ENCODE measurements at regions not wholly inside any gene's neighbourhood (a gene's known extent, or its start where the extent isn't known, plus 50 kb on each side); places are given as distances from the start of the nearest gene placed in this dataset.
A peak's percentile ranks its signal among the peaks of the same experiment; 100 is the strongest.

GRCh38 chr21:41624674-41625310, 116.8 kb upstream of the TMPRSS2 start:
- Histone ChIP-seq H3K9ac (ENCODE audit: low read depth, low read length) (no peak overlapping the region), H3K27me3 (ENCODE audit: control insufficient read depth, insufficient read depth, low read length) (peaks cover 20% of the 10 kb centered on the region), H3K4me2 (ENCODE audit: low read length) (no peak overlapping the region), H3K9me3 (replicated peaks; ENCODE audit: low read length) (no peaks in the 10 kb centered on the region), H3K4me1 (ENCODE audit: control insufficient read depth, insufficient read depth, low read length) (peaks cover 16% of the 10 kb centered on the region), H3K4me3 (ENCODE audit: low read length) (no peak overlapping the region), H3K36me3 (ENCODE audit: insufficient read depth, low read length) (no peaks in the 10 kb centered on the region)

DNA sequence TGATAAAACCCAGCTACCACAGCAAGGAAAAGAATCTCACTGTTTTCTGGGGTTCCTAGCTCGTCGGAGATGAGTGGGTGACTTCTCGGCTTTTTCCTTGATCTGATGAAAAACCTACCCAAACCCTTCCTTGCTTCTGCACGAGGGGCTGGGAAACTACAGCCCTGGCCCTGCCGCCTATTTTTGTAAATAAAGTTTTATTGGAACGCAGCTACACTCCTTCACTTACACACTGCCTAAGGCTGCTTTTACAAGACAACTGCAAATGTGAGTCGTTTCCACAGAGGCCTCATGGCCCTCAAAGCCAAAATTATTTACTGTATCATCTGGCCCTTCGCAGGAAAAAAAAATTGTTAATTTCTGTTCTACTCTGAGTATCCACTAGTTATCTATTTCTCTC, 116.0 kb upstream of the TMPRSS2 start:
- Histone ChIP-seq H3K4me2 (ENCODE audit: low read length) (no peak overlapping the region), H3K27me3 (ENCODE audit: control insufficient read depth, insufficient read depth, low read length) (peaks cover 20% of the 10 kb centered on the region), H3K4me1 (ENCODE audit: control insufficient read depth, insufficient read depth, low read length) (peaks cover 14% of the 10 kb centered on the region), H3K36me3 (ENCODE audit: insufficient read depth, low read length) (no peaks in the 10 kb centered on the region), H3K9ac (ENCODE audit: low read depth, low read length) (no peak overlapping the region), H3K4me3 (ENCODE audit: low read length) (no peak overlapping the region), H3K9me3 (replicated peaks; ENCODE audit: low read length) (no peaks in the 10 kb centered on the region)

DNA sequence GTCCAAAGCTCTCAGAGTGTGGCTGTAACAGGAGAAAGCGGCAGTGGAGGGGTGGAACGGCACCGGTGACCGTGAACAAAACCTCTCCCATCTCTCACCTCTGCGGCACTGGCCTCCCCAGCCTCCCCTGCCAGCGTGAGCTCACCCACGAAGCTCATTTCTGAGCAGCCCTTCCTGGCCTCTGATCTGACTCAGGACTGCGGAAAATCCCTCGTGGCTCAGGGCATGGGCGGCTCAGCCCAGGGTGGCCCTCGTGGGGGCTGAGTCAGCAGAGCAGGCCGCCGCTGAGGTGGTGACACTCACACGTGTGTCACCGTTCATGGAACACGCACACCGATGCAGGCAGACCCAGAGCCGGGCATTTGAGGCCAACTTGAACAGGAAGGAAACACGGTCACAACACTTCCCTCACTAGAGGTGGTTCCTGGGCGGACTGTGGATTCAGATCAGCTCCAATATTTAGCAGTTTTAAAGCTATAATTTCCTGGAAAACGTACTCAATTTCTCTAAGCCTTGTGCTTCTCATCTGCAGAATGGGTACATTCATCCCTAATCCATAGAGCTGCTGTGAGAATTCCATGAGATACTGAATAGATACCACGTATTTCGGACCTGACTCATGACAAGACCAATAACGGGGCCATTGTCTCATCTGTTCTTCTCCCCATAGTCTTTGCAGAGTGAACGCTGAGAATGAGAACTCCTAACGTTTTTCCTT, 115.0 kb upstream of the TMPRSS2 start:
- Histone ChIP-seq H3K9me3 (replicated peaks; ENCODE audit: low read length) (no peaks in the 10 kb centered on the region), H3K27me3 (ENCODE audit: control insufficient read depth, insufficient read depth, low read length) (peaks cover 20% of the 10 kb centered on the region), H3K4me1 (ENCODE audit: control insufficient read depth, insufficient read depth, low read length) (peaks cover 14% of the 10 kb centered on the region), H3K9ac (ENCODE audit: low read depth, low read length) (no peak overlapping the region), H3K36me3 (ENCODE audit: insufficient read depth, low read length) (no peaks in the 10 kb centered on the region), H3K4me2 (ENCODE audit: low read length) (no peak overlapping the region), H3K4me3 (ENCODE audit: low read length) (no peak overlapping the region)

- Histone ChIP-seq H3K9me3 (replicated peaks; ENCODE audit: low read length) (no peaks in the 10 kb centered on the region), H3K36me3 (ENCODE audit: insufficient read depth, low read length) (no peaks in the 10 kb centered on the region), H3K4me1 (ENCODE audit: control insufficient read depth, insufficient read depth, low read length) (peaks cover 14% of the 10 kb centered on the region), H3K4me2 (ENCODE audit: low read length) (no peak overlapping the region), H3K27me3 (ENCODE audit: control insufficient read depth, insufficient read depth, low read length) (peaks cover 20% of the 10 kb centered on the region), H3K4me3 (ENCODE audit: low read length) (no peak overlapping the region), H3K9ac (ENCODE audit: low read depth, low read length) (no peak overlapping the region)
Measured at GRCh38 chr21:41622201-41622600, 114.2 kb upstream of the TMPRSS2 start.

DNA sequence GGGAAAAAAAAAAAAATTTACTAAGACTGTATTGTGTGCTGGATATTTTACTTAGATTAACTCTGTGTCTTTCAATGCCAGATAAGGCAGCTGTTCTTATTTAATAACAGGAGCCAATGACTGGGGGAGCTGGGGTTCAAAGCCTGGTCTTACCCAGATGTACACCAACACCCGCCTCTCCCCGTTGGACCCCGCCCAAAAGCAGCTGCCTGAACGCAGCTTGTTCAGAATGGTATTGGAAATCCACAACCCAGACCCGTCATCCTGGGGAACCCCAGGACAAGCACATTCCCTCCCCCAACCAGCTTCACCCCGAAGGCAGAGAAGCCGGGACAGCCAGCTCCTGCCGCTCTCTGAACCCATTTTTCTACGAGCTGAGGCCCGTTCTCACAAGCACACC, 113.6 kb upstream of the TMPRSS2 start:
- Histone ChIP-seq H3K4me3 (ENCODE audit: low read length) (no peak overlapping the region), H3K4me2 (ENCODE audit: low read length) (no peak overlapping the region), H3K27me3 (ENCODE audit: control insufficient read depth, insufficient read depth, low read length) (peaks cover 20% of the 10 kb centered on the region), H3K9me3 (replicated peaks; ENCODE audit: low read length) (no peaks in the 10 kb centered on the region), H3K36me3 (ENCODE audit: insufficient read depth, low read length) (no peaks in the 10 kb centered on the region), H3K9ac (ENCODE audit: low read depth, low read length) (peak overlapping the region; percentile 36), H3K4me1 (ENCODE audit: control insufficient read depth, insufficient read depth, low read length) (peaks cover 20% of the 10 kb centered on the region)

DNA sequence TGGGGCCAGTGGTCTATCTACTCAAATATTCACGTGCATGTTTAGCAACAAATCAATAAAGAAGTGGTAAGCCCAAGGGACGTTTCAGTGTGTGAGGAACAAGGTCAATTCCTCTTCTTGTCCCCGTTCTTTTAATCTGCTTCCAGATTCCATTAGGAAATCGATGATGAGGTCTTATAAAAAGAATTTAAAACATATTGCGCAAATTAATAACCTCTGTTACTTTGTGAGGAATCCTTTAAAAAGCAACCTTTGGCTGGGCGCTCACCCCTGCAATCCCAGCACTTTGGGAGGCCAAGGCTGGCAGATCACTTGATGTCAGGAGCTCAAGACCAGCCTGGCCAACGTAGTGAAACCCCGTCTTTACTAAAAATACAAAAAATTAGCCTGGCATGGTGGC, 113.0 kb upstream of the TMPRSS2 start:
- H3K9ac ChIP-seq (ENCODE audit: low read depth, low read length), result no peak overlapping the region

GRCh38 chr21:41620541-41620940, 112.6 kb upstream of the TMPRSS2 start:
- H3K27me3 ChIP-seq (ENCODE audit: control insufficient read depth, insufficient read depth, low read length), result peaks cover 18% of the 10 kb centered on the region
- no peak overlapping the region for H3K4me2 ChIP-seq (ENCODE audit: low read length)
- no peaks in the 10 kb centered on the region for H3K9me3 ChIP-seq (replicated peaks; ENCODE audit: low read length)
- H3K36me3 ChIP-seq (ENCODE audit: insufficient read depth, low read length), result no peaks in the 10 kb centered on the region
- H3K9ac ChIP-seq (ENCODE audit: low read depth, low read length), result no peak overlapping the region
- H3K4me3 ChIP-seq (ENCODE audit: low read length), result no peak overlapping the region
- peaks cover 28% of the 10 kb centered on the region for H3K4me1 ChIP-seq (ENCODE audit: control insufficient read depth, insufficient read depth, low read length)

More for the DNA sequence above, 113.0 kb upstream of the TMPRSS2 start:
- Histone ChIP-seq H3K4me3 (ENCODE audit: low read length) (no peak overlapping the region), H3K4me1 (ENCODE audit: control insufficient read depth, insufficient read depth, low read length) (peaks cover 25% of the 10 kb centered on the region), H3K27me3 (ENCODE audit: control insufficient read depth, insufficient read depth, low read length) (peaks cover 20% of the 10 kb centered on the region), H3K4me2 (ENCODE audit: low read length) (no peak overlapping the region), H3K9me3 (replicated peaks; ENCODE audit: low read length) (no peaks in the 10 kb centered on the region), H3K36me3 (ENCODE audit: insufficient read depth, low read length) (no peaks in the 10 kb centered on the region)

DNA sequence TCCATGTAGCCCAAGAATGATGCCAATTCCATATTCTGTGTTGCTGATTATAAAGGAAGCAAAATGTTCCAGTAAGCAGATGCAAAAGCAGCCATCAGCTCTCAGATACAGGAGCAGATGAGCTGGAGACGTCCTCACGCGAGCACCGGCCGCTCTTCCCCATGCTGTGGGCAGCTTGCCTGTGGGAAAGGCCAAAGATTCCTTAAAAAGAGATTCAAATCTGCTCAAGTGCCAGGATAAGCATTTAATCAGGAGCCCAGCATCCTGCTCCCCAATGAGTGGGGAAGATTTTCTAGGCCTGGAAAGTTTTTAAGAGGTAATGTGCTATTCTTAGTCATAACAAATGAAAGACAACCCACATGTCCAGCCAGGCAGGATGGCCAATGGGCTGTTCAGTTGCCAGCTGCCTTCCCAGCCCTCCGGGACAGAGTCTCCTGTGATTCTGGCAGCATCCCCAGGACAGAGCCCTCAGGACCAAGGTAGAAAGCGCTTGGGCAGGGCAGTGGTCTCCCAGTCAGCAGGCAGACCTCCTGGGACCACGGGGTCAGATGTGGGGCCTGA, 108.2 kb upstream of the TMPRSS2 start:
- H3K9me3 ChIP-seq (replicated peaks; ENCODE audit: low read length), result no peaks in the 10 kb centered on the region
- H3K4me1 ChIP-seq (ENCODE audit: control insufficient read depth, insufficient read depth, low read length), result peaks cover 42% of the 10 kb centered on the region
- peak overlapping the region; percentile 63 for H3K4me2 ChIP-seq (ENCODE audit: low read length)
- H3K36me3 ChIP-seq (ENCODE audit: insufficient read depth, low read length), result no peaks in the 10 kb centered on the region
- peaks cover 7% of the 10 kb centered on the region for H3K27me3 ChIP-seq (ENCODE audit: control insufficient read depth, insufficient read depth, low read length)
- H3K4me3 ChIP-seq (ENCODE audit: low read length), result peak overlapping the region; percentile 21
- H3K9ac ChIP-seq (ENCODE audit: low read depth, low read length), result peak overlapping the region; percentile 79

DNA sequence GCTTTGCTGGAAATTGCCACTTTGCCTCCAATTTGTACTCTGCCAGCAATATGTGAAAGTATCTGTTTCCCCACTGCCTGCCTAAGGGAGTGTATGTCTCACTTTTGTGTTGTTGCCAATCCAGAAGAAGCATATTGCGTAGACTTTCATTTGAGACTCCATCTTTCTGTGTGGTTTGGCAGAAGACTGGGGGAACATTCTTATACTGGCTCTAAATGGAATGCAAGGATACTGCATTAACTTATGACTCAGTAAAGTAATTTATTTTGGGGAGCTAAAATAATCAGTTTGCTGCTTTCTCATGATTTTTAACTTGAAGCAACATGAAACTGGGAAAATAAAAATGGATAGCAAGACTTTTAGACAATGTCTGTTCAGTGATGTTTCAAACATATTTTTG, 107.7 kb upstream of the TMPRSS2 start:
- Histone ChIP-seq H3K9me3 (replicated peaks; ENCODE audit: low read length) (no peaks in the 10 kb centered on the region), H3K9ac (ENCODE audit: low read depth, low read length) (peak overlapping the region; percentile 79), H3K4me3 (ENCODE audit: low read length) (peak overlapping the region; percentile 21), H3K4me1 (ENCODE audit: control insufficient read depth, insufficient read depth, low read length) (peaks cover 39% of the 10 kb centered on the region), H3K36me3 (ENCODE audit: insufficient read depth, low read length) (no peaks in the 10 kb centered on the region), H3K4me2 (ENCODE audit: low read length) (peak overlapping the region; percentile 63), H3K27me3 (ENCODE audit: control insufficient read depth, insufficient read depth, low read length) (peaks cover 7% of the 10 kb centered on the region)

GRCh38 chr21:41614511-41614910, 106.6 kb upstream of the TMPRSS2 start:
- Histone ChIP-seq H3K36me3 (ENCODE audit: insufficient read depth, low read length) (no peaks in the 10 kb centered on the region), H3K4me1 (ENCODE audit: control insufficient read depth, insufficient read depth, low read length) (peaks cover 39% of the 10 kb centered on the region), H3K9me3 (replicated peaks; ENCODE audit: low read length) (no peaks in the 10 kb centered on the region)

GRCh38 chr21:41613533-41613909, 105.6 kb upstream of the TMPRSS2 start:
- Histone ChIP-seq H3K4me2 (ENCODE audit: low read length) (peak overlapping the region; percentile 45), H3K9me3 (replicated peaks; ENCODE audit: low read length) (no peaks in the 10 kb centered on the region), H3K4me3 (ENCODE audit: low read length) (no peak overlapping the region), H3K4me1 (ENCODE audit: control insufficient read depth, insufficient read depth, low read length) (peaks cover 39% of the 10 kb centered on the region), H3K9ac (ENCODE audit: low read depth, low read length) (peak overlapping the region; percentile 57), H3K36me3 (ENCODE audit: insufficient read depth, low read length) (no peaks in the 10 kb centered on the region), H3K27me3 (ENCODE audit: control insufficient read depth, insufficient read depth, low read length) (peaks cover 9% of the 10 kb centered on the region)

More at GRCh38 chr21:41614511-41614910, 106.6 kb upstream of the TMPRSS2 start:
- no peak overlapping the region for H3K4me2 ChIP-seq (ENCODE audit: low read length)
- H3K9ac ChIP-seq (ENCODE audit: low read depth, low read length), result no peak overlapping the region
- H3K4me3 ChIP-seq (ENCODE audit: low read length), result no peak overlapping the region
- H3K27me3 ChIP-seq (ENCODE audit: control insufficient read depth, insufficient read depth, low read length), result peaks cover 9% of the 10 kb centered on the region
